CD14-positive monocyte (primary cell): ENCODE measurements at regions not wholly inside any gene's neighbourhood (a gene's known extent, or its start where the extent isn't known, plus 50 kb on each side); places are given as distances from the start of the nearest gene placed in this dataset.

Experiments used
- DNase-seq, 3 donors: peaks; one replicate each; pipeline ENCODE4 v3.0.0-alpha.2; 2011 to 2022
- H2AFZ ChIP-seq: 2 replicates; pipeline ENCODE4 v1.6.0; 2012; ENCODE audit warnings: mild to moderate bottlenecking, low read depth, low read length, inconsistent platforms; ENCODE audit not compliant: insufficient read depth, poor library complexity, severe bottlenecking
- H3K27ac ChIP-seq, 2 donors: 1 replicate in 1 of 2; 2 replicates in 1 of 2; pipeline ENCODE4 v1.5.1; 2012 to 2013; ENCODE audit warnings: low read length in 2 of 2, control low read depth in 1 of 2, inconsistent platforms in 1 of 2, low read depth in 1 of 2, mild to moderate bottlenecking in 1 of 2
- H3K27me3 ChIP-seq, 2 donors: one replicate each; pipeline versions ENCODE4 v1.6.0 to v1.6.1; 2011 to 2013; ENCODE audit warnings: low read length in 2 of 2; ENCODE audit not compliant: control insufficient read depth in 2 of 2, insufficient read depth in 2 of 2
- H3K36me3 ChIP-seq, 2 donors: replicated peaks in 1 of 2; 1 replicate in 1 of 2; 2 replicates in 1 of 2; pipeline versions ENCODE4 v1.5.1 to v1.6.1; 2012 to 2013; ENCODE audit warnings: low read length in 2 of 2, control low read depth in 1 of 2, inconsistent platforms in 1 of 2, mild to moderate bottlenecking in 1 of 2; ENCODE audit not compliant: insufficient read depth in 2 of 2, control insufficient read depth in 1 of 2
- H3K4me1 ChIP-seq, 2 donors: 1 replicate in 1 of 2; 2 replicates in 1 of 2; pipeline versions ENCODE4 v1.5.1 to v1.6.1; 2012 to 2013; ENCODE audit warnings: low read length in 2 of 2, control low read depth in 1 of 2, inconsistent platforms in 1 of 2, mild to moderate bottlenecking in 1 of 2, moderate library complexity in 1 of 2; ENCODE audit not compliant: insufficient read depth in 2 of 2, control insufficient read depth in 1 of 2
- H3K4me2 ChIP-seq: replicated peaks from 2 replicates; pipeline ENCODE3; 2012; ENCODE audit warnings: low read length, moderate library complexity, mild to moderate bottlenecking; ENCODE audit not compliant: poor library complexity, severe bottlenecking; ENCODE audit errors: extremely low read depth
- H3K4me3 ChIP-seq, 3 experiments: fragments of 200-600 bp in 1 of 3; sonication (generic) in 1 of 3; replicated peaks in 1 of 3; 1 replicate in 2 of 3; 2 replicates in 1 of 3; pipeline ENCODE4 v1.5.1; 2011 to 2013; ENCODE audit warnings: low read length in 3 of 3, mild to moderate bottlenecking in 3 of 3, control low read depth in 2 of 3, low read depth in 2 of 3, inconsistent platforms in 1 of 3, moderate library complexity in 1 of 3
- H3K79me2 ChIP-seq: 2 replicates; pipeline ENCODE4 v1.6.0; 2012; ENCODE audit warnings: mild to moderate bottlenecking, control low read depth, inconsistent platforms, low read length, moderate library complexity; ENCODE audit not compliant: insufficient read depth
- H3K9ac ChIP-seq: 2 replicates; pipeline ENCODE4 v1.6.0; 2017; ENCODE audit warnings: low read length, mild to moderate bottlenecking; ENCODE audit not compliant: insufficient read depth, poor library complexity, severe bottlenecking
- H3K9me3 ChIP-seq, 2 donors: replicated peaks in 1 of 2; 1 replicate in 1 of 2; 2 replicates in 1 of 2; pipeline versions ENCODE4 v1.5.1 to v1.6.1; 2012 to 2013; ENCODE audit warnings: low read length in 2 of 2, control low read depth in 1 of 2; ENCODE audit not compliant: control insufficient read depth in 1 of 2, insufficient read depth in 1 of 2
- H4K20me1 ChIP-seq: 2 replicates; pipeline ENCODE4 v1.6.0; 2012; ENCODE audit warnings: mild to moderate bottlenecking, low read length, control low read depth, moderate library complexity; ENCODE audit not compliant: insufficient read depth
- H3K27ac Mint-ChIP-seq, 7 donors: one replicate each; pipeline ENCODE4 v1.8.0; 2020; ENCODE audit warnings: mild to moderate bottlenecking in 7 of 7, mixed read lengths in 7 of 7, moderate library complexity in 6 of 7, inconsistent platforms in 2 of 7
- H3K27me3 Mint-ChIP-seq, 3 donors: one replicate each; pipeline ENCODE4 v1.8.0; 2021 to 2022; ENCODE audit warnings: low read depth in 3 of 3, mild to moderate bottlenecking in 3 of 3, mixed read lengths in 3 of 3, moderate library complexity in 3 of 3, inconsistent platforms in 1 of 3
- H3K36me3 Mint-ChIP-seq, 2 donors: one replicate each; pipeline ENCODE4 v1.8.0; 2020; ENCODE audit warnings: mixed read lengths in 2 of 2, inconsistent platforms in 1 of 2, mild to moderate bottlenecking in 1 of 2
- H3K4me1 Mint-ChIP-seq: one replicate; pipeline ENCODE4 v1.8.0; 2020; ENCODE audit warnings: mild to moderate bottlenecking, mixed read lengths
- H3K4me3 Mint-ChIP-seq, 2 donors: one replicate each; pipeline ENCODE4 v1.8.0; 2020; ENCODE audit warnings: mild to moderate bottlenecking in 2 of 2, mixed read lengths in 2 of 2, moderate library complexity in 1 of 2
- H3K9me3 Mint-ChIP-seq, 7 donors: one replicate each; pipeline ENCODE4 v1.8.0; 2020 to 2022; ENCODE audit warnings: mixed read lengths in 7 of 7, mild to moderate bottlenecking in 6 of 7, moderate library complexity in 6 of 7, inconsistent platforms in 2 of 7
- CTCF ChIP-seq: fragments of 200-600 bp; IDR thresholded peaks from one replicate; pipeline ENCODE4 v1.8.0; 2022; ENCODE audit warnings: antibody characterized with exemption, mild to moderate bottlenecking
- WGBS: methylation state at CpG from one replicate; pipeline ENCODE4 v1.1.5; 2013; ENCODE audit warnings: missing lambda C conversion rate; ENCODE audit not compliant: insufficient coverage; 5-methylcytosine and 5-hydroxymethylcytosine counted together
- intact Hi-C, 2 donors: fragments of 100-400 bp; cut with micrococcal nuclease; formaldehyde crosslinking; loops; one replicate each; pipeline versions ENCODE4 v1.15.0 to v1.15.1; 2023

GRCh38 chr2:151553-152334 is 105.4 kb upstream of the FAM110C start:
- no peak for TF ChIP-seq CTCF
- peaks cover 0 to 4% of the 10 kb centered on the region in 2 donors for H3K9me3 ChIP-seq
- intact Hi-C loops: no loop called here
- Mint-ChIP-seq H3K4me3 (no peak overlapping the region), H3K9me3 (peaks cover 0 to 9% (median 6%) of the 10 kb centered on the region in 7 donors), H3K27ac (no peak overlapping the region), H3K4me1 (no peaks in the 10 kb centered on the region), H3K27me3 (peaks cover 0 to 2% (median 1%) of the 10 kb centered on the region in 3 donors), H3K36me3 (no peaks in the 10 kb centered on the region)
- DNase-seq: no peak
- H3K27ac ChIP-seq: no peak overlapping the region
- no peak overlapping the region for H3K4me2 ChIP-seq
- no peak overlapping the region for H3K9ac ChIP-seq
- H3K4me1 ChIP-seq: no peaks in the 10 kb centered on the region
- WGBS: 41% methylated on average over 2 of the region's 6 CpGs
- H2AFZ ChIP-seq: no peak overlapping the region
- H3K36me3 ChIP-seq: no peaks in the 10 kb centered on the region
- no peaks in the 10 kb centered on the region for H4K20me1 ChIP-seq
- H3K79me2 ChIP-seq: no peaks in the 10 kb centered on the region
- H3K27me3 ChIP-seq: no peaks in the 10 kb centered on the region
- no peak overlapping the region for H3K4me3 ChIP-seq

GRCh38 chr2:145407-145806 is 99.1 kb upstream of the FAM110C start:
- H3K36me3 ChIP-seq: no peaks in the 10 kb centered on the region
- no peaks in the 10 kb centered on the region for H3K4me1 ChIP-seq
- no peak overlapping the region for H3K9ac ChIP-seq
- H2AFZ ChIP-seq: no peak overlapping the region
- H3K27ac Mint-ChIP-seq: no peak overlapping the region
- no peaks in the 10 kb centered on the region for H3K27me3 ChIP-seq
- no peaks in the 10 kb centered on the region for H3K9me3 ChIP-seq
- no CpG with 5 or more reads among the region's 2 CpGs for WGBS
- peaks cover 0 to 2% (median 0%) of the 10 kb centered on the region in 7 donors for H3K9me3 Mint-ChIP-seq
- H3K4me1 Mint-ChIP-seq: no peaks in the 10 kb centered on the region
- no peaks in the 10 kb centered on the region for H3K36me3 Mint-ChIP-seq
- no peak overlapping the region for H3K4me3 ChIP-seq
- no peak overlapping the region for H3K4me3 Mint-ChIP-seq
- H3K79me2 ChIP-seq: no peaks in the 10 kb centered on the region
- no peak for TF ChIP-seq CTCF
- no peak for DNase-seq
- peaks cover 1 to 4% (median 1%) of the 10 kb centered on the region in 3 donors for H3K27me3 Mint-ChIP-seq
- no peaks in the 10 kb centered on the region for H4K20me1 ChIP-seq
- H3K27ac ChIP-seq: no peak overlapping the region
- no peak overlapping the region for H3K4me2 ChIP-seq
- intact Hi-C loops: no loop called here
